Tibial artery (tissue), 4 donors: ENCODE measurements at regions not wholly inside any gene's neighbourhood (a gene's known extent, or its start where the extent isn't known, plus 50 kb on each side); places are given as distances from the start of the nearest gene placed in this dataset.

Source experiments
- DNase-seq, 2 donors: peaks; one replicate each; pipeline ENCODE4 v3.0.0-alpha.2; 2019
- H3K27ac ChIP-seq, 2 donors: fragments of 200-600 bp; sonication (generic) in 1 of 2; 1 replicate in 1 of 2; 2 replicates in 1 of 2; pipeline ENCODE4 v1.5.1; 2018 to 2019; ENCODE audit warnings: mild to moderate bottlenecking in 1 of 2
- H3K27me3 ChIP-seq, 2 donors: fragments of 200-600 bp; sonication (generic) in 1 of 2; one replicate each; pipeline versions ENCODE4 v1.5.1 to v1.6.0; 2016 to 2019
- H3K36me3 ChIP-seq, 3 donors: fragments of 200-600 bp; sonication (generic) in 2 of 3; one replicate each; pipeline ENCODE4 v1.5.1; 2016 to 2019; ENCODE audit warnings: mild to moderate bottlenecking in 2 of 3
- H3K4me1 ChIP-seq, 4 donors: fragments of 200-600 bp; sonication (generic) in 2 of 4; 1 replicate in 3 of 4; 2 replicates in 1 of 4; pipeline ENCODE4 v1.5.1; 2016 to 2019
- H3K4me3 ChIP-seq, 2 donors: fragments of 200-600 bp; sonication (generic) in 1 of 2; 1 replicate in 1 of 2; 2 replicates in 1 of 2; pipeline ENCODE4 v1.5.1; 2018 to 2019; ENCODE audit warnings: mild to moderate bottlenecking in 2 of 2
- H3K9me3 ChIP-seq, 3 donors: fragments of 200-600 bp; sonication (generic) in 1 of 3; one replicate each; pipeline ENCODE4 v1.5.1; 2016 to 2019
- intact Hi-C: fragments of 100-400 bp; cut with DNase I; formaldehyde crosslinking; loops from one replicate; pipeline ENCODE4 v1.15.0; 2023; ENCODE audit warnings: low total_unique reads
- TF ChIP-seq, protein P1 (sequence below), 2 experiments: fragments of 200-600 bp in 1 of 2; fragments of 450-650 bp in 1 of 2; IDR thresholded peaks; one replicate each; pipeline ENCODE4 v1.5.1; 2017 to 2019; ENCODE audit warnings: antibody characterized with exemption in 2 of 2, mild to moderate bottlenecking in 1 of 2, moderate library complexity in 1 of 2

DNA sequence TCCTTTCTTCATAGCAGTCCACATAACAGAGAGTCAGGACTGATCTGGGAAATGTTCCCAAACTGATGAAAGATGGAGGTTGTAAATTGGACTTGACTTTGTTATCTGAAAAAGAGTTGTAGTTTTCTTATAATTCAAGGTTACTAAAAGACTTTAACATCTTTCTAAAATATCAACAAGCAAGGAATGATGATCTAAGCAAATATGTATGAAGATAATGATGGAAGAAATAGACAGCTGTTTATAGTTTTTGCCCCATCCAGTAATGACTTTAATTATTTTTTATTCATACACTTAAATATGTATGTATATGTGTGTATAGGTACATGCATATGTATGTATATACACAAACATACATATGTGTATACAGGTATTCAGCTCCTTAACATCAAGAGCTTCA, 411.1 kb upstream of the SPOCK3 start:
- H3K27ac ChIP-seq: no peak overlapping the region
- TF ChIP-seq, protein P1, sequence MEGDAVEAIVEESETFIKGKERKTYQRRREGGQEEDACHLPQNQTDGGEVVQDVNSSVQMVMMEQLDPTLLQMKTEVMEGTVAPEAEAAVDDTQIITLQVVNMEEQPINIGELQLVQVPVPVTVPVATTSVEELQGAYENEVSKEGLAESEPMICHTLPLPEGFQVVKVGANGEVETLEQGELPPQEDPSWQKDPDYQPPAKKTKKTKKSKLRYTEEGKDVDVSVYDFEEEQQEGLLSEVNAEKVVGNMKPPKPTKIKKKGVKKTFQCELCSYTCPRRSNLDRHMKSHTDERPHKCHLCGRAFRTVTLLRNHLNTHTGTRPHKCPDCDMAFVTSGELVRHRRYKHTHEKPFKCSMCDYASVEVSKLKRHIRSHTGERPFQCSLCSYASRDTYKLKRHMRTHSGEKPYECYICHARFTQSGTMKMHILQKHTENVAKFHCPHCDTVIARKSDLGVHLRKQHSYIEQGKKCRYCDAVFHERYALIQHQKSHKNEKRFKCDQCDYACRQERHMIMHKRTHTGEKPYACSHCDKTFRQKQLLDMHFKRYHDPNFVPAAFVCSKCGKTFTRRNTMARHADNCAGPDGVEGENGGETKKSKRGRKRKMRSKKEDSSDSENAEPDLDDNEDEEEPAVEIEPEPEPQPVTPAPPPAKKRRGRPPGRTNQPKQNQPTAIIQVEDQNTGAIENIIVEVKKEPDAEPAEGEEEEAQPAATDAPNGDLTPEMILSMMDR (IDR thresholded peaks at IDR 0.05): no peak
- DNase-seq: no peak
- H3K27me3 ChIP-seq: no peaks in the 10 kb centered on the region
- H3K4me1 ChIP-seq: no peaks in the 10 kb centered on the region
- H3K36me3 ChIP-seq: no peaks in the 10 kb centered on the region
- no peaks in the 10 kb centered on the region for H3K9me3 ChIP-seq
- H3K4me3 ChIP-seq: no peak overlapping the region
- intact Hi-C loops: no loop called here

DNA sequence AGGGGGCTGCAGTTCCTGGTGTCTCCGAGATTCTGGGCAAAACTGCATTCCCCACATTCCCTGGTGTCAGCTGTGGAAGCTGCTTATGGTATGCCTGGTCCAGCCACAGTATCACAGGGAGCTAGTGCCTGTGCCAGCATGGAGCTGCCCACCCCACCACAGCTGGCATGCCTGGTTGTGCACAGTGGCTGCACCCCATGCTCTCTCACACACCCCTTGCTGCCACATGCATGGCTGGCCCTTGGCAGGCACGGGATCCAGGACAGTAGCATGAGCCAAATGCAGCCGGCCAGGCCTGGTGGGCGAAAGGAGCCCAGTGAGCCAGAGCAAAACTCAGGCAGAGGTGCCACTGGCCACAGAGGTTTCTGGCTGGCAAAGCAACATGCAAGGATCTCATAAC, 418.0 kb upstream of the SPOCK3 start:
- intact Hi-C loops: no loop called here
- Histone ChIP-seq H3K36me3 (no peaks in the 10 kb centered on the region), H3K4me3 (no peak overlapping the region), H3K9me3 (peaks cover 0 to 4% (median 0%) of the 10 kb centered on the region in 3 donors), H3K27ac (no peak overlapping the region), H3K27me3 (no peaks in the 10 kb centered on the region), H3K4me1 (no peaks in the 10 kb centered on the region)
- no peak for DNase-seq
- TF ChIP-seq, protein P1 (IDR thresholded peaks at IDR 0.05): no peak

DNA sequence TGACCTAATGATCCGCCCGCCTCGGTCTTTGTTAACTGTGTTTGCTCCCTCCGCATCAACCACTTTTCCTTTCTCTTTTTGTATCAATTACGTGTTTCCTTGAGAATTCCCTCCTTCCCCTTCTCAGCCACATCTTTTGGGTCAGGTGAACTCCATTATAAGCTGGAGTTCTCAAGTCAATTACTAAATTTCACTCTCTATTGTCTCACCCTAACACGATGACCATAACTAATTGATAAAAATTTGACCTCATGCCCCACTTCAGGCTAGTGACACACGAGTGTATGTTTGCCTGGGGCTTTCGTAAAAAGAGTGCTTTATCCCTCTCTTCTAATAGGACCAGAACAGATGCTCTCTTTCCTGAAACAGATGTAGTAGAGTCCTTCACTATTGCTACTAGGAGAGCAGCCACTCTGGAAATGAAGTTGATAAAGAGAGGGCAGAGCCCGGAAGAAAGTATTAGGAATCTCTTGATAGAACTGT, 403.6 kb upstream of the ANXA10 start:
- no peaks in the 10 kb centered on the region for H3K27me3 ChIP-seq
- no peak for DNase-seq
- H3K36me3 ChIP-seq: no peaks in the 10 kb centered on the region
- H3K4me1 ChIP-seq: no peaks in the 10 kb centered on the region
- H3K27ac ChIP-seq: no peak overlapping the region
- no peak overlapping the region for H3K4me3 ChIP-seq
- intact Hi-C loops: no loop called here
- TF ChIP-seq, protein P1 (IDR thresholded peaks at IDR 0.05): no peak
- H3K9me3 ChIP-seq: no peaks in the 10 kb centered on the region

DNA sequence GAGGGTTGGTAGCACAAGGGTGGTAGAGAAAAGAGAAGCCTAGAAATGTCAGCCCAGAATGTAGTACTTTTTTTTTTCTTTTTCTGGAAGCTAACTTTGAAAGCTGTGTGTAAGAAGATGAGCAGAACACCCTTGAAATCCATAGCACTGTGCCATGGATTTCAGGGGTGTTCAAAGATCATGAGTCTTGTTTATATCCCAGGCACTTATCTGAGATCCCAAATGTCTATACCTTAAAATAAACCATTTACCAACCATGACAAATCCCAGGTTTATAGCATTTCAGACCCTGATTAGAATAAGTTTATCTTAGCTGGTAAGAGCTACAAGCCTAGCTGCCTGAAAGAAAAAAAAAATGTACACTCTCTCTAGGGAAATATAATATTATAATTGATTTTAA, 389.9 kb upstream of the ANXA10 start:
- Histone ChIP-seq H3K4me1 (no peaks in the 10 kb centered on the region), H3K9me3 (no peaks in the 10 kb centered on the region), H3K4me3 (no peak overlapping the region), H3K36me3 (no peaks in the 10 kb centered on the region), H3K27me3 (no peaks in the 10 kb centered on the region), H3K27ac (no peak overlapping the region)
- intact Hi-C loops: no loop called here
- no peak for DNase-seq
- TF ChIP-seq, protein P1 (IDR thresholded peaks at IDR 0.05): no peak

DNA sequence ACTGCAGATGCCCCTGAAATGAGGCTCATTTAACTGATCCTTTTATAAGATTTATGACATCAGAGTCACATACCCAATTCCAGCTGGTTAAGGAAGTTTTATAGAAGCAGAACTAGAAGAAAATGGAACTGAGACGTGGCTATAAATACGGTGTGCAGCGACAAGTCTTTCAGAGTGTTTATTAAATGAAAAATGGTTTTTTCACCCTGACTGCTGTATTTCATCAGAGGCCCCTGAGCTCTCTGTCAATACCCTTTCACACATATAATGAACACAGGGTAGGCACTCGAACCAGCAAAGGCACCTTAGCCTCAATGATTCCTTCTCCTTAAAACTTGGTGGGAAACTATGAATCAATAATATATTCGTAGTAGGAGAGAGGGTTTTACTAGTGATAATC, 380.8 kb upstream of the ANXA10 start:
- no peak for DNase-seq
- intact Hi-C loops: no loop called here
- TF ChIP-seq, protein P1 (IDR thresholded peaks at IDR 0.05): no peak

DNA sequence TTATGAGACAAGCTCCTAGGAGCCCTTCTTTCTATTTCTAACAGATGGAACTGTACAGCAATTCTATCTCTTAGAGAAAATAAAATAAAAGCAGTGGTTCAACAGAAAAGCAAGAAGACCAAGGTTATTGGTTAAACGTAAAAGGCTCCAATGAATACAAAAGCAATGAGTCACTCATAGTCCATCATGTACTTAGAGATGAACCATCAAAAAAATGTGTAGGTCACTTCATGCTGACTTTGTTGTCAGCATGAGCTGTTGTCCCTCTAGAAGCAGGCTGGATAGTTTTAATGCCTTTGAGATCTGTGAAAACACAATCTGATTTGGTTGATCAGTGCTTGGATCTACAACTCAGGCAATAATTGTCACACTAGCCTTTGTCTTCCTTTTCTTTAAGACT, 378.6 kb upstream of the ANXA10 start:
- no peak for DNase-seq
- Histone ChIP-seq H3K27ac (no peak overlapping the region), H3K9me3 (no peaks in the 10 kb centered on the region), H3K4me1 (no peaks in the 10 kb centered on the region), H3K4me3 (no peak overlapping the region), H3K27me3 (no peaks in the 10 kb centered on the region), H3K36me3 (no peaks in the 10 kb centered on the region)
- intact Hi-C loops: no loop called here
- TF ChIP-seq, protein P1 (IDR thresholded peaks at IDR 0.05): no peak

More for the DNA sequence above, 380.8 kb upstream of the ANXA10 start:
- H3K36me3 ChIP-seq: no peaks in the 10 kb centered on the region
- no peaks in the 10 kb centered on the region for H3K9me3 ChIP-seq
- H3K27me3 ChIP-seq: no peaks in the 10 kb centered on the region
- H3K4me1 ChIP-seq: no peaks in the 10 kb centered on the region
- no peak overlapping the region for H3K27ac ChIP-seq
- no peak overlapping the region for H3K4me3 ChIP-seq
